IMR-90 (cell line): ENCODE measurements at regions not wholly inside any gene's neighbourhood (a gene's known extent, or its start where the extent isn't known, plus 50 kb on each side); places are given as distances from the start of the nearest gene placed in this dataset.
A peak's percentile ranks its signal among the peaks of the same experiment; 100 is the strongest.

Experiments
- ATAC-seq: fragments of 200-7000 bp; cut with Tn5 transposase; 2 replicates; pipeline ENCODE4 v1.9.1; 2020; ENCODE audit warnings: low read depth, mild to moderate bottlenecking, moderate library complexity
- BruUV-seq: library from RNA; stranded (reverse); fragments of 400-500 nt; replicated peaks from 2 replicates; lab custom pipeline; 2021; lab: Mats Ljungman, UMichigan
- CTCF ChIA-PET: fragments of 300-600 bp; formaldehyde crosslinking; extraction: SDS; loops from one replicate; lab custom pipeline; 2021; ENCODE audit warnings: antibody characterized with exemption; lab: Yijun Ruan, JAX
- POLR2A ChIA-PET: fragments of 300-600 bp; sonication (Branson Sonifier 250); formaldehyde crosslinking; loops from one replicate; lab custom pipeline; 2022; ENCODE audit warnings: antibody characterized with exemption; ENCODE audit not compliant: unreplicated experiment; lab: Charles Lee
- DNase-seq: peaks from one replicate; pipeline ENCODE4 v3.0.0; 2013
- H2AFZ ChIP-seq: replicated peaks from 2 replicates; pipeline ENCODE3; 2013; ENCODE audit warnings: low read length, mild to moderate bottlenecking; ENCODE audit not compliant: poor library complexity
- H2AK5ac ChIP-seq: 2 replicates; pipeline ENCODE4 v1.6.1; 2013; ENCODE audit warnings: low read depth, low read length, inconsistent platforms
- H2AK9ac ChIP-seq: replicated peaks from 2 replicates; pipeline ENCODE3; 2013; ENCODE audit warnings: mild to moderate bottlenecking, low read depth, low read length, moderate library complexity; ENCODE audit not compliant: poor library complexity
- H2BK120ac ChIP-seq: 2 replicates; pipeline ENCODE4 v1.6.1; 2013; ENCODE audit warnings: low read depth, low read length, inconsistent platforms
- H2BK15ac ChIP-seq: 3 replicates; pipeline ENCODE4 v1.6.1; 2013; ENCODE audit warnings: low read depth, low read length, inconsistent platforms
- H2BK20ac ChIP-seq: 2 replicates; pipeline ENCODE4 v1.6.1; 2013; ENCODE audit warnings: low read depth, mild to moderate bottlenecking, inconsistent platforms, low read length, moderate library complexity
- H2BK5ac ChIP-seq: 2 replicates; pipeline ENCODE4 v1.6.1; 2013; ENCODE audit warnings: mild to moderate bottlenecking, low read depth, low read length, inconsistent platforms; ENCODE audit not compliant: poor library complexity, severe bottlenecking
- H3K14ac ChIP-seq: replicated peaks from 2 replicates; pipeline ENCODE4 v1.6.1; 2013; ENCODE audit warnings: low read depth, low read length, inconsistent platforms
- H3K18ac ChIP-seq: 2 replicates; pipeline ENCODE4 v1.6.1; 2013; ENCODE audit warnings: low read depth, low read length, control low read depth
- H3K23ac ChIP-seq: 2 replicates; pipeline ENCODE4 v1.6.1; 2013; ENCODE audit warnings: low read depth, low read length, inconsistent platforms
- H3K27ac ChIP-seq: 2 replicates; pipeline ENCODE4 v1.5.1; 2013; ENCODE audit warnings: mild to moderate bottlenecking, control low read depth, low read length; ENCODE audit not compliant: insufficient read depth
- H3K27me3 ChIP-seq: 2 replicates; pipeline ENCODE4 v1.6.1; 2013; ENCODE audit warnings: low read length; ENCODE audit not compliant: control insufficient read depth, insufficient read depth
- H3K36me3 ChIP-seq: 2 replicates; pipeline ENCODE4 v1.6.1; 2013; ENCODE audit warnings: low read length, mixed read lengths; ENCODE audit not compliant: control insufficient read depth, insufficient read depth
- H3K4ac ChIP-seq: 2 replicates; pipeline ENCODE4 v1.6.1; 2013; ENCODE audit warnings: low read depth, low read length, inconsistent platforms
- H3K4me1 ChIP-seq: 2 replicates; pipeline ENCODE4 v1.6.1; 2013; ENCODE audit warnings: low read length, mixed read lengths; ENCODE audit not compliant: control insufficient read depth, insufficient read depth
- H3K4me2 ChIP-seq: 2 replicates; pipeline ENCODE4 v1.6.1; 2013; ENCODE audit warnings: low read depth, mild to moderate bottlenecking, control low read depth, low read length, moderate library complexity
- H3K4me3 ChIP-seq: 2 replicates; pipeline ENCODE4 v1.5.1; 2013; ENCODE audit warnings: low read depth, mild to moderate bottlenecking, control low read depth, low read length, moderate library complexity; ENCODE audit not compliant: insufficient read depth
- H3K56ac ChIP-seq: 2 replicates; pipeline ENCODE4 v1.6.1; 2013; ENCODE audit warnings: low read length, inconsistent platforms; ENCODE audit not compliant: insufficient read depth; ENCODE audit errors: extremely low read depth
- H3K79me1 ChIP-seq, 2 experiments: 2 replicates each; pipeline ENCODE4 v1.6.1; 2013; ENCODE audit warnings: low read length in 2 of 2, inconsistent platforms in 1 of 2, low read depth in 1 of 2
- H3K9ac ChIP-seq: 2 replicates; pipeline ENCODE4 v1.6.1; 2013; ENCODE audit warnings: low read depth, low read length, control low read depth
- H3K9me1 ChIP-seq: 2 replicates; pipeline ENCODE4 v1.6.1; 2013; ENCODE audit warnings: low read length, inconsistent platforms; ENCODE audit not compliant: insufficient read depth
- H3K9me3 ChIP-seq: 2 replicates; pipeline ENCODE4 v1.6.1; 2013; ENCODE audit warnings: low read length; ENCODE audit not compliant: control insufficient read depth, insufficient read depth
- H4K20me1 ChIP-seq: 2 replicates; pipeline ENCODE4 v1.6.1; 2013; ENCODE audit warnings: low read length, inconsistent platforms; ENCODE audit not compliant: insufficient read depth
- H4K5ac ChIP-seq: 2 replicates; pipeline ENCODE4 v1.6.1; 2013; ENCODE audit warnings: mild to moderate bottlenecking, low read depth, low read length, control low read depth
- H4K8ac ChIP-seq, 2 experiments: 2 replicates each; pipeline ENCODE4 v1.6.1; 2013; ENCODE audit warnings: low read depth in 2 of 2, low read length in 2 of 2, control low read depth in 1 of 2, inconsistent platforms in 1 of 2
- H4K91ac ChIP-seq: 2 replicates; pipeline ENCODE4 v1.6.1; 2013; ENCODE audit warnings: low read depth, low read length, inconsistent platforms; ENCODE audit not compliant: insufficient read depth
- CEBPB ChIP-seq: IDR thresholded peaks from 2 replicates; pipeline ENCODE4 v1.6.1; 2012; ENCODE audit warnings: low read depth, low read length, improper control_type of control experiment
- RCOR1 ChIP-seq: IDR thresholded peaks from 2 replicates; pipeline ENCODE4 v1.6.1; 2012; ENCODE audit warnings: mild to moderate bottlenecking, low read length, improper control_type of control experiment; ENCODE audit not compliant: insufficient replicate concordance
- WGBS, 2 experiments: methylation state at CpG; one replicate each; pipeline versions ENCODE4 v1.1.5 to v1.1.7; 2013; ENCODE audit warnings: missing lambda C conversion rate in 2 of 2; ENCODE audit not compliant: insufficient read length in 1 of 2; ENCODE audit errors: extremely low coverage in 2 of 2; 5-methylcytosine and 5-hydroxymethylcytosine counted together
- dilution Hi-C: fragments of 300-500 bp; cut with HindIII; formaldehyde crosslinking; loops from one replicate; pipeline ENCODE4 v1.14.3; 2018; ENCODE audit warnings: low sequenced_read_pairs; ENCODE audit not compliant: unreplicated experiment
- in situ Hi-C: fragments of 300-500 bp; cut with MboI; formaldehyde crosslinking; loops from 3 replicates; pipeline ENCODE4 v1.14.3; 2019; ENCODE audit warnings: low sequenced_read_pairs, inconsistent platforms, mixed read lengths
- intact Hi-C: fragments of 100-400 bp; cut with micrococcal nuclease; formaldehyde crosslinking; loops from 2 replicates; pipeline ENCODE4 v1.10.0; 2022
- TF ChIP-seq, protein P1 (sequence below): fragments of 150-350 bp; IDR thresholded peaks from 2 replicates; pipeline ENCODE4 v1.6.1; 2017; ENCODE audit warnings: mild to moderate bottlenecking, antibody characterized with exemption, low read length, low read depth

DNA sequence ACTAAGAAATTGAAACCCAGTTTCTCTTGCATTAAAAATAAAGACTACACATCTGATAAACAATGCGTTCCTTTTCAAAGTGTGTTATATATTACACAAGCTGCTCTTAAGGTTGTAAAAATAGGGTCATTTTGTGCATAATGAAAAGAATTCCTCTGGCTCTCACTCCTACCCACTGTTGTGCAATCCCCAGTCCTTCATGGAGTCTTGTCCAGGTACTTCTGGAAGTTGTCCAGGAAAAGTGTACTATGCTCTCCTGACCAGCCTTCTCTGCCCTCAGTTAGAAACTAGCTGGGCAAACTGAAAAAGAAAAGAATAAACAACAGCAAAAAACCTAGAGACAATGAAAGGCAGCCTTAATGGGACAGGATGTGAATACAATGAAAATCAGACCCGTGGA lies 345.5 kb upstream of the PAPPA start:
- no peak overlapping the region for H2AK5ac ChIP-seq
- DNase-seq (no peak), ATAC-seq (no peak)
- no peaks in the 10 kb centered on the region for H3K79me1 ChIP-seq
- H3K27me3 ChIP-seq, result no peaks in the 10 kb centered on the region
- no CpG with 5 or more reads among the region's 2 CpGs for WGBS, 2 experiments
- H4K5ac ChIP-seq, result peak overlapping the region; percentile 49; the same call in 1 of the 2 replicates
- TF ChIP-seq, protein P1, sequence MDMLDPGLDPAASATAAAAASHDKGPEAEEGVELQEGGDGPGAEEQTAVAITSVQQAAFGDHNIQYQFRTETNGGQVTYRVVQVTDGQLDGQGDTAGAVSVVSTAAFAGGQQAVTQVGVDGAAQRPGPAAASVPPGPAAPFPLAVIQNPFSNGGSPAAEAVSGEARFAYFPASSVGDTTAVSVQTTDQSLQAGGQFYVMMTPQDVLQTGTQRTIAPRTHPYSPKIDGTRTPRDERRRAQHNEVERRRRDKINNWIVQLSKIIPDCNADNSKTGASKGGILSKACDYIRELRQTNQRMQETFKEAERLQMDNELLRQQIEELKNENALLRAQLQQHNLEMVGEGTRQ, result no peak
- no peak for TF ChIP-seq RCOR1
- peak; percentile 75; the same call in 1 of the 2 replicates for TF ChIP-seq CEBPB
- no peak overlapping the region for H2AFZ ChIP-seq
- no peak overlapping the region for H3K27ac ChIP-seq
- dilution Hi-C loops, result no loop called here
- H3K4me2 ChIP-seq, result no peak overlapping the region
- H2BK5ac ChIP-seq, result no peak overlapping the region
- H4K8ac ChIP-seq, result no peak overlapping the region
- no peak overlapping the region for H3K9ac ChIP-seq
- H3K18ac ChIP-seq, result peak overlapping the region; percentile 23; the same call in 1 of the 2 replicates
- no peaks in the 10 kb centered on the region for H3K9me3 ChIP-seq
- CTCF ChIA-PET, result no interaction called here
- no peaks in the 10 kb centered on the region for H3K36me3 ChIP-seq
- POLR2A ChIA-PET, result no interaction called here
- in situ Hi-C loops, result no loop called here
- H3K9me1 ChIP-seq, result no peaks in the 10 kb centered on the region
- no peak overlapping the region for H3K56ac ChIP-seq
- intact Hi-C loops, result loop anchor here (5.0 kb wide), 2 partner anchors 216 to 344 kb away; partner anchors contain the start of gene PAPPA
- H3K4ac ChIP-seq, result peak overlapping the region; percentile 3; the same call in 1 of the 2 replicates
- no peak overlapping the region for H3K14ac ChIP-seq
- H4K91ac ChIP-seq, result peak overlapping the region; percentile 3; the same call in 1 of the 2 replicates
- no peaks in the 10 kb centered on the region for H4K20me1 ChIP-seq
- peaks cover 6% of the 10 kb centered on the region for H3K4me1 ChIP-seq
- no peak overlapping the region for H3K23ac ChIP-seq
- H2AK9ac ChIP-seq, result no peak overlapping the region
- H2BK15ac ChIP-seq, result 0 out of 3 replicates have a peak overlapping the region, but pooled peaks have one; percentile 37
- H3K4me3 ChIP-seq, result no peak overlapping the region
- H2BK20ac ChIP-seq, result peak overlapping the region; percentile 59; the same call in 1 of the 2 replicates
- H2BK120ac ChIP-seq, result peak overlapping the region; percentile 21; the same call in 1 of the 2 replicates
- no TSS peak for BruUV-seq
